HepG2 (cell line): ENCODE measurements at regions not wholly inside any gene's neighbourhood (a gene's known extent, or its start where the extent isn't known, plus 50 kb on each side); places are given as distances from the start of the nearest gene placed in this dataset.

Experiments
- BHLHE40 ChIP-seq: IDR thresholded peaks from 2 replicates; pipeline ENCODE4 v1.6.1; 2011; ENCODE audit warnings: low read length, improper control_type of control experiment
- IKZF5 ChIP-seq: IDR thresholded peaks from 2 replicates; pipeline ENCODE4 v1.6.1; 2018; ENCODE audit warnings: missing genetic modification reagents, mild to moderate bottlenecking, missing compliant biosample characterization
- IRF9 ChIP-seq: sonication (generic); formaldehyde crosslinking; IDR thresholded peaks from 2 replicates; pipeline ENCODE4 v1.8.0; 2022; ENCODE audit warnings: missing genetic modification reagents, mild to moderate bottlenecking, borderline replicate concordance
- MAFK ChIP-seq, 2 experiments: IDR thresholded peaks in 1 of 2; conservative IDR thresholded peaks in 1 of 2; 2 replicates each; pipeline ENCODE4 v1.6.1; 2011; ENCODE audit warnings: improper control_type of control experiment in 2 of 2, low read length in 2 of 2
- TFAP4 ChIP-seq: sonication (generic); IDR thresholded peaks from 2 replicates; pipeline ENCODE4 v1.6.1; 2016; ENCODE audit warnings: low read depth, borderline replicate concordance
- ZNF407 ChIP-seq: sonication (generic); formaldehyde crosslinking; IDR thresholded peaks from one replicate; pipeline ENCODE4 v1.5.1; 2020; ENCODE audit warnings: mild to moderate bottlenecking, missing genetic modification reagents; ENCODE audit errors: not compliant biosample characterization
- ZNF597 ChIP-seq: sonication (generic); formaldehyde crosslinking; IDR thresholded peaks from 2 replicates; pipeline ENCODE4 v1.5.0; 2020; ENCODE audit warnings: missing genetic modification reagents
- ZNF687 ChIP-seq: sonication (generic); formaldehyde crosslinking; IDR thresholded peaks from 2 replicates; pipeline ENCODE4 v1.5.1; 2020; ENCODE audit warnings: mild to moderate bottlenecking, missing genetic modification reagents, moderate library complexity

GRCh38 chr2:42931818-42932195, 139.4 kb upstream of the HAAO start (continued):
- TF ChIP-seq ZNF407 (CRISPR knock-in tag), result peak; percentile 12
- TF ChIP-seq ZNF597 (CRISPR knock-in tag), result no peak
- TF ChIP-seq IRF9 (CRISPR knock-in tag), result 0 out of 2 replicates have a peak, but pooled peaks have one; percentile 11
- TF ChIP-seq IKZF5, result 0 out of 2 replicates have a peak, but pooled peaks have one; percentile 9
- 0 out of 2 replicates have a peak, but pooled peaks have one; percentile 3 for TF ChIP-seq BHLHE40
- TF ChIP-seq ZNF687 (CRISPR knock-in tag), result peak; percentile 1; the same call in 1 of the 2 replicates
- TF ChIP-seq TFAP4, result 0 out of 2 replicates have a peak, but pooled peaks have one; percentile 1
- no peak for TF ChIP-seq MAFK (conservative IDR thresholded peaks at IDR 0.05 in 1 of 2, IDR thresholded peaks at IDR 0.05 in 1 of 2; ENCODE audit: low read length in 2 of 2)
